Thoracic aorta (tissue), 2 donors: ENCODE measurements at regions not wholly inside any gene's neighbourhood (a gene's known extent, or its start where the extent isn't known, plus 50 kb on each side); places are given as distances from the start of the nearest gene placed in this dataset.

ENCODE experiments used
- ATAC-seq: fragments of 150-250 bp; one replicate; pipeline ENCODE4 v1.8.0; 2017; ENCODE audit warnings: low read depth; ENCODE audit not compliant: insufficient number of reproducible peaks, low FRiP score
- DNase-seq: peaks from one replicate; pipeline ENCODE4 v3.0.0-alpha.2; 2020; ENCODE audit warnings: low spot score
- H3K27ac ChIP-seq, 2 donors: fragments of 200-600 bp; sonication (generic); 1 replicate in 1 of 2; 2 replicates in 1 of 2; pipeline ENCODE4 v1.5.1; 2016; ENCODE audit warnings: mild to moderate bottlenecking in 2 of 2, moderate library complexity in 2 of 2
- H3K27me3 ChIP-seq: fragments of 200-600 bp; sonication (generic); replicated peaks from 2 replicates; pipeline ENCODE4 v1.6.0; 2016; ENCODE audit warnings: mild to moderate bottlenecking; ENCODE audit not compliant: insufficient read depth
- H3K36me3 ChIP-seq: fragments of 200-600 bp; sonication (generic); one replicate; pipeline ENCODE4 v1.5.1; 2016
- H3K4me1 ChIP-seq, 2 donors: fragments of 200-600 bp; sonication (generic); 1 replicate in 1 of 2; 2 replicates in 1 of 2; pipeline versions ENCODE4 v1.5.1 to v1.6.0; 2016; ENCODE audit warnings: low read depth in 2 of 2, mild to moderate bottlenecking in 1 of 2; ENCODE audit not compliant: control insufficient read depth in 1 of 2
- H3K4me3 ChIP-seq: fragments of 200-600 bp; sonication (generic); 2 replicates; pipeline ENCODE4 v1.5.1; 2016; ENCODE audit warnings: mild to moderate bottlenecking
- H3K9me3 ChIP-seq: fragments of 200-600 bp; sonication (generic); 2 replicates; pipeline ENCODE4 v1.5.1; 2016
- CTCF ChIP-seq: fragments of 200-600 bp; sonication (generic); IDR thresholded peaks from one replicate; pipeline ENCODE4 v1.5.1; 2019; ENCODE audit warnings: antibody characterized with exemption

- Histone ChIP-seq H3K27ac (no peak overlapping the region), H3K4me1 (no peaks in the 10 kb centered on the region), H3K9me3 (no peaks in the 10 kb centered on the region), H3K36me3 (no peaks in the 10 kb centered on the region), H3K27me3 (no peaks in the 10 kb centered on the region), H3K4me3 (no peak overlapping the region)
- DNase-seq: no peak
- no peak for ATAC-seq
- TF ChIP-seq CTCF: no peak
These were observed 304.4 kb upstream of the KIF2A start for GRCh38 chr5:62001640-62002039.

GRCh38 chr5:62002436-62002835 lies 303.6 kb upstream of the KIF2A start:
- Histone ChIP-seq H3K9me3 (no peaks in the 10 kb centered on the region), H3K4me1 (no peaks in the 10 kb centered on the region), H3K4me3 (no peak overlapping the region), H3K27me3 (no peaks in the 10 kb centered on the region), H3K27ac (no peak overlapping the region), H3K36me3 (no peaks in the 10 kb centered on the region)
- DNase-seq (no peak), ATAC-seq (no peak)
- no peak for TF ChIP-seq CTCF

- Histone ChIP-seq H3K9me3 (no peaks in the 10 kb centered on the region), H3K4me3 (no peak overlapping the region), H3K27ac (no peak overlapping the region), H3K4me1 (no peaks in the 10 kb centered on the region), H3K36me3 (no peaks in the 10 kb centered on the region), H3K27me3 (no peaks in the 10 kb centered on the region)
- ATAC-seq (no peak), DNase-seq (no peak)
- no peak for TF ChIP-seq CTCF
These were observed 300.5 kb upstream of the KIF2A start for GRCh38 chr5:62005551-62005950.

- Histone ChIP-seq H3K4me1 (no peaks in the 10 kb centered on the region), H3K9me3 (no peaks in the 10 kb centered on the region), H3K27me3 (no peaks in the 10 kb centered on the region), H3K4me3 (no peak overlapping the region), H3K27ac (no peak overlapping the region), H3K36me3 (no peaks in the 10 kb centered on the region)
- DNase-seq: no peak
- TF ChIP-seq CTCF: no peak
- no peak for ATAC-seq
These were observed 298.5 kb upstream of the KIF2A start for GRCh38 chr5:62007457-62007856.

GRCh38 chr5:62011089-62011664 lies 294.8 kb upstream of the KIF2A start:
- H3K4me1 ChIP-seq: no peaks in the 10 kb centered on the region
- no peak for TF ChIP-seq CTCF
- DNase-seq (no peak), ATAC-seq (no peak)
- H3K36me3 ChIP-seq: no peaks in the 10 kb centered on the region
- no peak overlapping the region for H3K4me3 ChIP-seq
- H3K27ac ChIP-seq: no peak overlapping the region
- no peaks in the 10 kb centered on the region for H3K9me3 ChIP-seq
- H3K27me3 ChIP-seq: no peaks in the 10 kb centered on the region
